Fibroblast of pulmonary artery (primary cell): ENCODE measurements at regions not wholly inside any gene's neighbourhood (a gene's known extent, or its start where the extent isn't known, plus 50 kb on each side); places are given as distances from the start of the nearest gene placed in this dataset.
A peak's percentile ranks its signal among the peaks of the same experiment; 100 is the strongest.

Source experiments
- DNase-seq: peaks from one replicate; pipeline ENCODE4 v3.0.0-alpha.2; 2010; ENCODE audit warnings: low read depth
- H3K4me3 ChIP-seq: replicated peaks from 2 replicates; pipeline ENCODE4 v1.5.1; 2011; ENCODE audit warnings: low read depth, mild to moderate bottlenecking, control low read depth, low read length, moderate library complexity
- CTCF ChIP-seq: IDR thresholded peaks from 2 replicates; pipeline ENCODE4 v1.5.1; 2011; ENCODE audit warnings: mild to moderate bottlenecking, control low read depth, low read length, inconsistent platforms; ENCODE audit errors: missing control alignments

- no peak for DNase-seq
- no peak overlapping the region for H3K4me3 ChIP-seq
- TF ChIP-seq CTCF: no peak
These were observed 516.8 kb downstream of the NOVA1 start for GRCh38 chr14:26081043-26081442.

- no peak for DNase-seq
- no peak overlapping the region for H3K4me3 ChIP-seq
- no peak for TF ChIP-seq CTCF
These were observed 519.3 kb downstream of the NOVA1 start for GRCh38 chr14:26078561-26078960.

- no peak for TF ChIP-seq CTCF
- DNase-seq: no peak
- no peak overlapping the region for H3K4me3 ChIP-seq
These were observed 522.9 kb downstream of the NOVA1 start for GRCh38 chr14:26074892-26075291.

GRCh38 chr14:26070443-26070842 lies 527.4 kb downstream of the NOVA1 start:
- no peak for TF ChIP-seq CTCF
- no peak for DNase-seq
- no peak overlapping the region for H3K4me3 ChIP-seq

GRCh38 chr14:26067786-26068459 lies 529.9 kb downstream of the NOVA1 start:
- peak; percentile 38 for DNase-seq
- H3K4me3 ChIP-seq: no peak overlapping the region
- TF ChIP-seq CTCF: no peak

- DNase-seq: no peak
- no peak for TF ChIP-seq CTCF
- no peak overlapping the region for H3K4me3 ChIP-seq
These were observed 530.5 kb downstream of the NOVA1 start for GRCh38 chr14:26067341-26067740.

- no peak for TF ChIP-seq CTCF
- H3K4me3 ChIP-seq: no peak overlapping the region
- no peak for DNase-seq
These were observed 541.7 kb downstream of the NOVA1 start for GRCh38 chr14:26056036-26056616.
